ENCODE measurements at regions not wholly inside any gene's neighbourhood (a gene's known extent, or its start where the extent isn't known, plus 50 kb on each side); places are given as distances from the start of the nearest gene placed in this dataset.
A peak's percentile ranks its signal among the peaks of the same experiment; 100 is the strongest.

DNA sequence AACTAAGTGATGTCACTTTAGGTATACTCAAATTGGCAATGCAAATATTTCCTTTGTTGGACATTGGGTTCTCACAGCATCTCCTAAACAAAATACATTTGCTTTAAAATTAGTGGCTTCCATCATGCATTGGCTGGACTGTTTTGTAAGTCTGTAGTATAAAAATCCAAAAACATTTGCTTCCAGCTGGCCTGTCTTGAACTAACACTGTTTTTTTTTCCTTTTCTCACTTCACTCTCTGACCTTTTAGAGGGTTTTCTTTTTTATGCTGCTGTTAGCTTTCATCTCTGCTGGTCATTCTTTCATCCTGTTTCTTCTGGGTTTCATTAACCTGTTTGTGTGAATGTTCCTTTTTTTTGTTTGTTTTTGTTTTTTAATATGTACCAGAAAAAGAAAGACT is 121.7 kb upstream of the MLIP start:
- Histone ChIP-seq H3K4me3 (no peak overlapping the region), H3K27ac (no peak overlapping the region), H3K4me1 (replicated peaks in 1 of 2) (peaks cover 9 to 10% of the 10 kb centered on the region in 2 donors)
- in situ Hi-C loops (cut with MboI; ENCODE audit: low pct_unique_long_range_greater_than_20kb in 2 of 9, low sequenced_read_pairs in 9 of 9, unreplicated experiment in 9 of 9): loop anchor here in 6 of 9 experiments (10.0 to 25.0 kb wide), 5 partner anchors 248 to 1255 kb away; no protein-coding TSS in a partner anchor
- ATAC-seq (replicated peaks in 6 of 8): no peak

DNA sequence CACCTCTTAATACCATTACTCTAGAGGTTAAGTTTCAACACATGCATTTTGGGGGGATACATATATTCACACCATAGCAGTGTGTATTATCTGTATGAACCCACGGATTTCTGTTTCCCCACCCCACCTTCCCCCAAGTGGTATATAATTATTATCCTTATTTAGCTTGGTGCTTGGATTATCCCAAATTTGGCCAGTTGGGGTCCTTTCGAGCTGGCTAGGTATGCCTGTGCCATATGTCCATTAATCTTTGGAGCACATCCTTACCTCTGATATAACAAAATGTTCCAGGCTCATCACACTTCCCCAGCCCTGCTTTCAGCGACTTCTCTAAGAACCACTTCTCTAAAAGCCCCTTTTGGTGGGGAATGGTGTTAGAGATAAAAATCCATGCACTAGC is 118.7 kb upstream of the MLIP start:
- in situ Hi-C loops (cut with MboI; ENCODE audit: low pct_unique_long_range_greater_than_20kb in 2 of 9, low sequenced_read_pairs in 9 of 9, unreplicated experiment in 9 of 9): loop anchor here in 6 of 9 experiments (25.0 kb wide), 4 partner anchors 245 to 1245 kb away; no protein-coding TSS in a partner anchor
- no peak for ATAC-seq (replicated peaks in 6 of 8)

DNA sequence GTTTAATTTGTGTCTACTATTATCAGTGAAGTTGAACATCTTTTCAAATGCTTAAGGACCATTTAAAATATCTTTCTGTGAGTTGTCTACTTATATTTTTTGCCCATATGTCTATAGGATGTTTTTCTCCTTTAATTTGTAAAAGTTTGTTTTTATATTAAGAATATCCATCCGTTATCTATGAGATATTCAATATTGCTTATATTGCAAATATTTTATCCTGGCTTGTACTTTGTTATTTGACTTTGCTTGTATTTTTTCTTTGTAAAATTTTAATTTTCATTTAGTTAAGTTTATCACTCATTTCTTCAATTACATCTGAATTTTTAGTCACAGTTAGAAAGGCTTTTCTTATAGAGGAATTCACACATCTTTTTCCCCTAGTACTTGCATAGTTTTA is 117.0 kb upstream of the MLIP start:
- ATAC-seq (replicated peaks in 6 of 8): no peak
- H3K27ac ChIP-seq: no peak overlapping the region
- H3K4me1 ChIP-seq (replicated peaks in 1 of 2): no peaks in the 10 kb centered on the region
- WGBS, 10 experiments: 50 to 100% (median 94%) methylated on average over 1 of the region's 1 CpG; no CpG with 5 or more reads in 1 of the 10 experiments
- no peak overlapping the region for H3K4me3 ChIP-seq
- in situ Hi-C loops (cut with MboI; ENCODE audit: low pct_unique_long_range_greater_than_20kb in 2 of 9, low sequenced_read_pairs in 9 of 9, unreplicated experiment in 9 of 9): loop anchor here in 6 of 9 experiments (25.0 kb wide), 4 partner anchors 243 to 1243 kb away; no protein-coding TSS in a partner anchor

More for the DNA sequence above, 118.7 kb upstream of the MLIP start:
- Histone ChIP-seq H3K4me1 (replicated peaks in 1 of 2) (no peaks in the 10 kb centered on the region), H3K4me3 (no peak overlapping the region), H3K27ac (no peak overlapping the region)
- WGBS, 10 experiments: 80 to 100% (median 95%) methylated on average over 1 to 2 of the region's 3 CpGs; no CpG with 5 or more reads in 5 of the 10 experiments

DNA sequence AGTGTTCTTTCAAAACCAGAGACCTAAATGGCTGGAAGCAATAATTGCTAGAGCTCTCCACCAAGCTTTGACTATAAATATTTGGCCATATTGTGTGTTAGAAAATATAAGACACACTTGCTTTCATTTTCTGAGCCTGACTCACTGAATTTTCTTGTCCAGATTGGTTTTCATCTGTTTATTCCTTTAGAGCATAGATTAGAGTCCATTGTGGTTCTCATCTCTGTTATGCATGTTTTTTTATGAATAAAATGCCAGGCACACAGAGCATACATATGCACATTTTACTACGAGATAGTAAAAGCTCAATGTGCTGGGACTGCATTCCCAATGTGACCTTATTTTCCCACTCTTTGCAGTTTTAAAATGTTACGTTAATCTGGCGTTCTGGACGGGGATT is 115.3 kb upstream of the MLIP start:
- Histone ChIP-seq H3K4me3 (no peak overlapping the region), H3K27ac (no peak overlapping the region), H3K4me1 (replicated peaks in 1 of 2) (no peaks in the 10 kb centered on the region)
- in situ Hi-C loops (cut with MboI; ENCODE audit: low pct_unique_long_range_greater_than_20kb in 2 of 9, low sequenced_read_pairs in 9 of 9, unreplicated experiment in 9 of 9): loop anchor here in 6 of 9 experiments (25.0 kb wide), 4 partner anchors 241 to 1241 kb away; no protein-coding TSS in a partner anchor
- WGBS, 10 experiments: 0 to 100% (median 80%) methylated on average over 1 to 4 of the region's 4 CpGs; no CpG with 5 or more reads in 1 of the 10 experiments
- ATAC-seq (replicated peaks in 6 of 8): peak in 2 of 8 experiments; percentile 76 to 86

DNA sequence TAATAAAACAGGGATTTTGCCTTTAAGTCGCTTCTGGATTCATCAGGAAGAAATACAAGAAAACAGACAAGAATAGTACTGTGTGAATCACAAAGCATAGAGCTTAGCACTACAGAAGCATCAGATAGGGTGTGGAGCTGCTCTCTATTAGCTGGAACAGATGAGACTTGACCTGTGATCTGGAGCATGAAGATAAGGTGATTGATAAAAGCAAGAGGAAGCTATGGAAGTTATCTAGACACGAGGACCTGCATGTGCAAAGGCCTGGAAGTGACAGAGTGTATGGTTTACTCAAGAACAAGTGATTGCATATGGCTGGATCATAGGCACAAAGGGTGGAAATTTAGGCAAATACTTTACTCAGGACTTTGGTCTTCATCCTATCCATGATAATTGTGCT is 112.9 kb upstream of the MLIP start:
- Histone ChIP-seq H3K4me3 (no peak overlapping the region), H3K4me1 (replicated peaks in 1 of 2) (no peaks in the 10 kb centered on the region), H3K27ac (no peak overlapping the region)
- in situ Hi-C loops (cut with MboI; ENCODE audit: low pct_unique_long_range_greater_than_20kb in 2 of 9, low sequenced_read_pairs in 9 of 9, unreplicated experiment in 9 of 9): loop anchor here in 6 of 9 experiments (25.0 kb wide), 4 partner anchors 239 to 1239 kb away; no protein-coding TSS in a partner anchor
- peak in 2 of 8 experiments; percentile 27 to 55 for ATAC-seq (replicated peaks in 6 of 8)
- WGBS, 10 experiments: 33 to 100% (median 85%) methylated on average over 1 to 2 of the region's 2 CpGs

DNA sequence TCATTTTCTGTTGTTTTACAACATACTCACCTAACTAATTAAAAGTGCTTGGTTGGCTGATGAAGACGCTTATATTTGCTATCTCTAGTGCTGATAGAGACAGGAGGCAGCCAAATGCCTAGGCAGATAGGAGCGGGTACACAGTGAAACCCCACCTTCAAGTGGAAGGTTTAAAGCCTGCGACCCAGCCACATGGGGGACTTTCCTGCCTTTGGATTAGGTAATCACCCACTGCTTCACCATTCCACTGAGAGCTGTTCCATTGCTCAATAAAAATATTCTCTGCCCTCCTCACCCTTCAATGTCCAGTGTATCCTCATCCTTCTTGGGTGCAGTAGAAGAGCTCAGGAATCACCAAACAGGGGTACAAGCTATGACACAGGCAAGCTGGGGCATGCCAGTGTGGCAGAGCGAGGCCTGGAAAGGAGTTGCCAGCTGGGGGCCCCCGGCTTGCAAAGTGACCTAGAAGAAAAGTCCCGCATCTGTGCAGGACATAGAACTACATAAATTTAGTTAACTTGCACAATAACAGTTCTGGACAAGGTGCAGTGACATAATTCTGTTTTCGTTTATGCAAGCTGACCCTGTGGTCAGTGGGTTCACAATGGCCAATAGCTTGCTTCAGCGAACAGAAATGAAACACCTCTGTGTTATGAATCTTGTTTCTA is 112.0 kb upstream of the MLIP start:
- no peak for ATAC-seq (replicated peaks in 6 of 8)
- H3K27ac ChIP-seq: no peak overlapping the region
- H3K4me1 ChIP-seq (replicated peaks in 1 of 2): no peaks in the 10 kb centered on the region
- H3K4me3 ChIP-seq: no peak overlapping the region
- WGBS, 10 experiments: 40 to 100% (median 89%) methylated on average over 1 to 6 of the region's 8 CpGs
- in situ Hi-C loops (cut with MboI; ENCODE audit: low pct_unique_long_range_greater_than_20kb in 2 of 9, low sequenced_read_pairs in 9 of 9, unreplicated experiment in 9 of 9): loop anchor here in 6 of 9 experiments (25.0 kb wide), 4 partner anchors 238 to 1238 kb away; no protein-coding TSS in a partner anchor

DNA sequence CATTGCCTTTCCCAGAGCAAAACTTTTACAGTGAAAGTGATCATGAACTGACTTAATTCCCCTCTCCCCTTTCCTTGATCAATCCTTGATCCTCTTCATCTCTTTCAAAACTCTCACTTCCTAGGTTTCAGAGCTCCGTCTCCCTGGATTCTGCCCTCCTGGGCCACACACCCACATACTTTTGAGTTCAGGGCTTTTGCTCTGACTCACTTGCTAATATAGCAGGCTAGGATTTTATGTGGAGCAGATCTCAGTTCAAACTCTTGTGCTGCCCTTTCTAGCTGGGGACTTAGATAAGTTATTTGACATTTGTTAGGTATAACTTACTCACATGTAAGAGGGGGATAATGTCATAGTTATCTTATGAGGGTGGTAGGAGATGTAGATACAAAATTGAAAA is 109.1 kb upstream of the MLIP start:
- 14 to 100% (median 78%) methylated on average over 1 of the region's 1 CpG; no CpG with 5 or more reads in 3 of the 10 experiments for WGBS, 10 experiments
- Histone ChIP-seq H3K27ac (no peak overlapping the region), H3K4me3 (no peak overlapping the region), H3K4me1 (replicated peaks in 1 of 2) (no peaks in the 10 kb centered on the region)
- in situ Hi-C loops (cut with MboI; ENCODE audit: low pct_unique_long_range_greater_than_20kb in 2 of 9, low sequenced_read_pairs in 9 of 9, unreplicated experiment in 9 of 9): no loop called here
- ATAC-seq (replicated peaks in 6 of 8): peak in 2 of 8 experiments; percentile 86 to 88

DNA sequence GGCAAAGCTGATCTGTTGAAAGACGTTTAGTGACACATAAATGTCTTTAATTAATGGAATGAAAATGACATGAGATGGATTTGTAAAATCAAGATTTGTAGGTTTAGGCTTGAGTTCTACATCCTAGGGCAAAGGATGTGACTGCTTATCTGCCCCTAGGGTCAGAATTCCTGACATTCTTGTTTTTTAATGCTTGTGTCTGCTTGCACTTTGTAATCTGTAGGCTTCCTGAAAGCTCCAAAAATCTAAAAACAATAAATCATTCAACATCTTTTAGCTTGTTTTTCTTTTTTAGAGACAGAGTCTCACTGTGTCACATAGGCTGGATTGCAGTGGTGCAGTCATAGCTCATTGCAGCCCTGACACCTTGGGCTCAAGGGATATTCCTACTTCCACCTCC is 107.9 kb upstream of the MLIP start:
- Histone ChIP-seq H3K27ac (no peak overlapping the region), H3K4me1 (replicated peaks in 1 of 2) (no peaks in the 10 kb centered on the region), H3K4me3 (no peak overlapping the region)
- in situ Hi-C loops (cut with MboI; ENCODE audit: low pct_unique_long_range_greater_than_20kb in 2 of 9, low sequenced_read_pairs in 9 of 9, unreplicated experiment in 9 of 9): no loop called here
- WGBS, 10 experiments: 0 to 100% (median 41%) methylated on average over 1 of the region's 1 CpG; no CpG with 5 or more reads in 2 of the 10 experiments
- no peak for ATAC-seq (replicated peaks in 6 of 8)

DNA sequence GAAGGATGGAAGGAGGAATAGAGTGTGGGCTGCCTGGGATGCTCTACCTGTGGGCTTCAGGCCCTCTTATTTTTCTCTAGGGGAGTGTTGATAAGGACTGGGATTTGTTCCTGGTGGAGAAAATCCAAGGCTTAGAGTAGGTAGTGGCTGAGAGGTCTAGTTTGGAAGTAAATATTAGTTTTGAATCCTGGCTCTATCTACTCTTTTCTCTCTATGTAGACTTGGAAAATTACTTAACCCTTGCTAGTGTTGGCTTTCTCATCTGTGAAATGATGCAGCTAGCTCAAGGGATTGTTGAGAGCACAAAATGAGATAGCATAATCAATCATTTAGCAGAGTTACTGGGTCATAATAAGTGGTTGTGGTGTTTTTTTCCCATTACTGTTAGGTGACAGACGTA is 102.7 kb upstream of the MLIP start:
- WGBS, 10 experiments: 50 to 89% (median 63%) methylated on average over 1 of the region's 1 CpG; no CpG with 5 or more reads in 2 of the 10 experiments
- no peak for ATAC-seq (replicated peaks in 6 of 8)
- Histone ChIP-seq H3K4me1 (replicated peaks in 1 of 2) (peaks cover 0 to 14% of the 10 kb centered on the region in 2 donors), H3K4me3 (no peak overlapping the region), H3K27ac (no peak overlapping the region)
- in situ Hi-C loops (cut with MboI; ENCODE audit: low pct_unique_long_range_greater_than_20kb in 2 of 9, low sequenced_read_pairs in 9 of 9, unreplicated experiment in 9 of 9): no loop called here

DNA sequence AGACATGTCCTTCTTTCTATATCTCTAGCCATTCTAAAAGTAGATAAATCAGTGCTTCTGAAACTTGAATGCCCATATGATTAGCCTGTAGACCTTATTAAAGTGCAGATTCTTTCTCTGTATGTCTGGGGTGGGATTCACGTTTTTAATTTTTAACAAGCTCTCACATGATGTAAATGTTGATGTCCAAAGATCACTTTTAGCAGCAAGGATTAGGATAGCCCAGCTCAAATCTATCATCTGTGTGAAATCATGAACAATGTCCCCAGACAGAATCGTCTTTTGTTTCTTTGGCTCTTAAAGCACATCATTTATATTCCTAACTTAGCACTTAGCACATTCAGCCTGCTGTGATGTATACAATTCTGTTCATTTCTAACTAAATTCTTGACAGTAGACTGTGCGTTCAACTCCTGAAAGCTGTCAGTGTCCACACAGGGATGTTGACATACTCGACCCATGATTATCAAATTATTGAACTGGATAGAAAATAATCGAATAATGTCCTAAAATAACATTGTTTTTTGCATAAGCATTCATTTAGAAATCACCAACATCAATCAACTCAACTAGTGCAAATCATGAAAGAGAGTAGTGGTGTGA is 102.1 kb upstream of the MLIP start:
- peak in 2 of 8 experiments; percentile 6 to 36 for ATAC-seq (replicated peaks in 6 of 8)
- H3K27ac ChIP-seq: no peak overlapping the region
- WGBS, 10 experiments: 17 to 89% (median 56%) methylated on average over 1 to 5 of the region's 5 CpGs
- H3K4me3 ChIP-seq: no peak overlapping the region
- peaks cover 0 to 14% of the 10 kb centered on the region in 2 donors for H3K4me1 ChIP-seq (replicated peaks in 1 of 2)
- in situ Hi-C loops (cut with MboI; ENCODE audit: low pct_unique_long_range_greater_than_20kb in 2 of 9, low sequenced_read_pairs in 9 of 9, unreplicated experiment in 9 of 9): no loop called here

DNA sequence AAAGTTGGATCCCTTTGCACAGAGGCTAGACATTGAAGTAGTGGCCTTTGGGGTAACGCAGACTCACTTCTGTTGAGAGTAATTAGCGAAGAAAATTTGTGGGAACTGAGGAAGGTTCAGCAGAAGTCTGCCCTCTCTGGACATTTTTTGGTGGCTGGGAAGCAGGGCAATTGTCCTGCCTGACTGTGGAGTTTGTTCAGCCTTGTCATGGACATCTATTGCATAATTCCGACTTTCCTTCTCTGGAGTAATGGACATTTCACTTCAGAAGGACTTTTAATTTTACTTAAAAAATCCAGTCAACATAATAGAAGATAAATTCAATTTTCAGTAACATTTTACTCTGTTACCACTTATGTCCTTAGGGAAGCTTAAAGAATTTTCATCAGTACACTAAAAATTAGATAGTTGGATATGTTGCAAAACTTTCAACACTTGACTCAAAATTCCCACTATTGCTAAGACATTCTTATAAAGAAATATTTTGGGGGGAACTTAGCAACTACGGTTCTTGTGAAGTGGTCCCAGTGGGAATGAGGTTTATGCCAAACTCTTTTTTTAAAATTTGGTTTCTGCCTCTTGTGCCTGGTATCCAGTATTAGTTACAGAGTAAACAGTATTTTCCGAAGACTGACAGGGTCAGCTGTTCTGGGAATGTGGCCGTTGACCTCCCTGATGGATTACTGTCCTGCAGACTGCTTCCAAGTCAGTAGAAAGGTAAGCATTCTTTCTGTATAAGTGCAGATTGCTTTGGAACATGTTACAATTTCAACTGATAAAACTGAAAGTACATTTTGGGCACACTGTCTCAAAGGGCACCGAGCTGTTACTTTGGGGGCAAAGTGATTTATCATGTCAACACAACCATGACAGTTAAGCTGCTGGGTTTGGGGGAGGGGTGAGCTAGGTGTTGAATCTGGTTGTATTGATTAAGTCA is 100.6 kb upstream of the MLIP start:
- WGBS, 10 experiments: 38 to 90% (median 64%) methylated on average over 2 to 7 of the region's 7 CpGs
- Histone ChIP-seq H3K27ac (no peak overlapping the region), H3K4me1 (replicated peaks in 1 of 2) (peaks cover 0 to 14% of the 10 kb centered on the region in 2 donors), H3K4me3 (no peak overlapping the region)
- in situ Hi-C loops (cut with MboI; ENCODE audit: low pct_unique_long_range_greater_than_20kb in 2 of 9, low sequenced_read_pairs in 9 of 9, unreplicated experiment in 9 of 9): no loop called here
- ATAC-seq (replicated peaks in 6 of 8): peak in 1 of 8 experiments; percentile 39

DNA sequence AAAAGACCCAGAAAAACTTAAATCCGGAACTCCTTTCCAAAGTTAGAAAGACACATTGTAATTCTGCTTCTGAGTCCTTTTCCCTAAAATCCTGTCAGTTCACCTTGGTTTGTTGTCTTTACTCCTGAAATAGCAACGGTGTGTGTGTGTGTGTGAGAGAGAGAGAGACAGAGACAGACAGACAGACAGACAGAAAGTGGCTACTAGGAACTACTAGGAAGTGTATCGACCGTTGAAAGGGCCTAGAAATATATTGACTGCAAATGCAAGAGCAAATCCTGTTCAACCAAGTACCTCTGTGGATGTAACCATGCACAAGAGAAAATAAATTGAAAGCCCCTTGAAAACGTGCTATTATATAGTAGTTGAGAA is 100.0 kb upstream of the MLIP start:
- in situ Hi-C loops (cut with MboI; ENCODE audit: low pct_unique_long_range_greater_than_20kb in 2 of 9, low sequenced_read_pairs in 9 of 9, unreplicated experiment in 9 of 9): no loop called here
- Histone ChIP-seq H3K4me1 (replicated peaks in 1 of 2) (peaks cover 0 to 14% of the 10 kb centered on the region in 2 donors), H3K27ac (no peak overlapping the region), H3K4me3 (no peak overlapping the region)
- WGBS, 10 experiments: 16 to 79% (median 61%) methylated on average over 1 to 5 of the region's 5 CpGs; no CpG with 5 or more reads in 2 of the 10 experiments
- no peak for ATAC-seq (replicated peaks in 6 of 8)

DNA sequence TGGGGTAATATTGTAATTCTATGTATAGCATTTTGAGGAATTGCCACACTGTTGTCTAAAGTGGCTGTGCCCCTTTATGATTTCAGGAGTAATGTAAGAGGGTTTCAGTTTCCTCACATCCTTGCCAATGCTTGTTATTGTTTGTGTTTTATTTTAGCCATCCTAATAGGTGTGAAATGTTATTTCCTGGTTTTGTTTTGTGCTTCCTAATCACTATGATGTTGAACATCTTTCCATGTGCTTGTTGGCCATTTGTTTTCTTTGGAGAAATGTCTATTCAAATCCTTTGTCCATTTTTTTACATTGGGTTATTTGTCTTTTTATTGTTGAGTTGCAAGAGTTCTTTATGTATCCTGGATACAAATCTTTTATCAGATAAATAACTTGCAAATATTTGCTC is 97.3 kb upstream of the MLIP start:
- Histone ChIP-seq H3K4me1 (replicated peaks in 1 of 2) (peaks cover 0 to 14% of the 10 kb centered on the region in 2 donors), H3K27ac (no peak overlapping the region), H3K4me3 (no peak overlapping the region)
- ATAC-seq (replicated peaks in 6 of 8): no peak
- in situ Hi-C loops (cut with MboI; ENCODE audit: low pct_unique_long_range_greater_than_20kb in 2 of 9, low sequenced_read_pairs in 9 of 9, unreplicated experiment in 9 of 9): no loop called here

All from motor neuron (in vitro differentiated cells).